H1 (cell line): ENCODE measurements at regions not wholly inside any gene's neighbourhood (a gene's known extent, or its start where the extent isn't known, plus 50 kb on each side); places are given as distances from the start of the nearest gene placed in this dataset.

Experiments used
- CTCF ChIA-PET: fragments of 300-600 bp; sonication (Branson Sonifier 250); formaldehyde crosslinking; loops from one replicate; lab custom pipeline; 2021; ENCODE audit not compliant: partially characterized antibody; lab: Charles Lee
- POLR2A ChIA-PET: fragments of 300-600 bp; sonication (Branson Sonifier 250); formaldehyde crosslinking; loops from one replicate; lab custom pipeline; 2021; ENCODE audit warnings: inconsistent platforms; ENCODE audit not compliant: partially characterized antibody; lab: Charles Lee
- DNase-seq, 2 experiments: peaks; one replicate each; pipeline versions ENCODE4 v3.0.0 to v3.0.0-alpha.2; 2010 to 2022; ENCODE audit warnings: low spot score in 2 of 2, low read depth in 1 of 2, mixed read lengths in 1 of 2
- FAIRE-seq: peaks from 2 replicates; lab custom pipeline; 2011; peaks lifted over from hg19 to GRCh38; lab: Jason Lieb, UNC
- H2AFZ ChIP-seq: 2 replicates; pipeline ENCODE4 v1.8.1; 2012; ENCODE audit warnings: low read length, inconsistent platforms
- H2AK5ac ChIP-seq: 2 replicates; pipeline ENCODE4 v1.6.1; 2013; ENCODE audit warnings: low read depth, low read length
- H2BK120ac ChIP-seq: replicated peaks from 2 replicates; pipeline ENCODE3; 2013; ENCODE audit warnings: low read depth, low read length, inconsistent platforms
- H2BK12ac ChIP-seq: 2 replicates; pipeline ENCODE4 v1.6.1; 2013; ENCODE audit warnings: low read depth, low read length
- H2BK15ac ChIP-seq: 2 replicates; pipeline ENCODE4 v1.6.1; 2013; ENCODE audit warnings: low read length
- H2BK20ac ChIP-seq: 2 replicates; pipeline ENCODE4 v1.6.1; 2013; ENCODE audit warnings: low read length
- H2BK5ac ChIP-seq: 2 replicates; pipeline ENCODE4 v1.6.1; 2013; ENCODE audit warnings: low read depth, low read length
- H3K14ac ChIP-seq: 2 replicates; pipeline ENCODE4 v1.6.1; 2013; ENCODE audit warnings: inconsistent platforms; ENCODE audit not compliant: insufficient read length
- H3K18ac ChIP-seq: 2 replicates; pipeline ENCODE4 v1.6.1; 2013; ENCODE audit warnings: low read length; ENCODE audit errors: extremely low read depth
- H3K23ac ChIP-seq: 2 replicates; pipeline ENCODE4 v1.6.1; 2013; ENCODE audit warnings: inconsistent platforms; ENCODE audit not compliant: insufficient read length
- H3K23me2 ChIP-seq: 2 replicates; pipeline ENCODE4 v1.6.1; 2013; ENCODE audit warnings: low read depth, low read length
- H3K27ac ChIP-seq: 2 replicates; pipeline ENCODE4 v1.6.1; 2011; ENCODE audit warnings: low read depth, low read length, inconsistent platforms
- H3K27me3 ChIP-seq, 4 experiments: replicated peaks in 1 of 4; 1 replicate in 1 of 4; 2 replicates in 3 of 4; pipeline versions ENCODE4 v1.6.1 to v1.8.1; 2011 to 2013; ENCODE audit warnings: low read length in 3 of 4, mild to moderate bottlenecking in 3 of 4, inconsistent platforms in 2 of 4, mixed read lengths in 2 of 4, moderate library complexity in 1 of 4; ENCODE audit not compliant: control insufficient read depth in 3 of 4, insufficient read depth in 3 of 4; ENCODE audit errors: extremely low read depth in 1 of 4
- H3K36me3 ChIP-seq, 4 experiments: 2 replicates each; pipeline versions ENCODE4 v1.6.1 to v1.8.1; 2011 to 2013; ENCODE audit warnings: mild to moderate bottlenecking in 4 of 4, low read length in 3 of 4, moderate library complexity in 2 of 4, control low read depth in 1 of 4, inconsistent platforms in 1 of 4; ENCODE audit not compliant: insufficient read depth in 4 of 4, control insufficient read depth in 2 of 4
- H3K4ac ChIP-seq: replicated peaks from 2 replicates; pipeline ENCODE3; 2013; ENCODE audit warnings: low read length, low read depth, mixed read lengths, inconsistent platforms; ENCODE audit not compliant: insufficient read length
- H3K4me1 ChIP-seq, 4 experiments: replicated peaks in 1 of 4; 1 replicate in 1 of 4; 2 replicates in 3 of 4; pipeline versions ENCODE4 v1.6.1 to v1.8.1; 2011 to 2013; ENCODE audit warnings: low read length in 3 of 4, inconsistent platforms in 2 of 4, mixed read lengths in 1 of 4; ENCODE audit not compliant: insufficient read depth in 4 of 4, control insufficient read depth in 3 of 4
- H3K4me2 ChIP-seq, 2 experiments: 2 replicates each; pipeline versions ENCODE4 v1.6.1 to v1.8.1; 2011 to 2013; ENCODE audit warnings: low read depth in 2 of 2, low read length in 2 of 2, control low read depth in 1 of 2, inconsistent platforms in 1 of 2, mild to moderate bottlenecking in 1 of 2; ENCODE audit not compliant: insufficient read depth in 1 of 2
- H3K4me3 ChIP-seq, 4 experiments: fragments of 200-600, 300-600 bp in 1 of 4; sonication (generic), shearing (Covaris generic), sonication (Bioruptor Twin) in 1 of 4; 2 replicates each; pipeline versions ENCODE4 v1.5.1 to v1.8.1; 2011 to 2016; ENCODE audit warnings: low read length in 4 of 4, low read depth in 3 of 4, control low read depth in 2 of 4, inconsistent platforms in 2 of 4, mild to moderate bottlenecking in 2 of 4, mixed read lengths in 1 of 4, moderate library complexity in 1 of 4; ENCODE audit not compliant: insufficient read depth in 2 of 4; ENCODE audit errors: extremely low read depth in 1 of 4
- H3K56ac ChIP-seq: replicated peaks from 2 replicates; pipeline ENCODE3; 2013; ENCODE audit warnings: low read depth, mild to moderate bottlenecking, mixed read lengths, low read length, inconsistent platforms; ENCODE audit not compliant: insufficient read length
- H3K79me1 ChIP-seq: 2 replicates; pipeline ENCODE4 v1.6.1; 2013; ENCODE audit warnings: low read depth, low read length, control low read depth
- H3K79me2 ChIP-seq, 2 experiments: 2 replicates each; pipeline versions ENCODE4 v1.6.1 to v1.8.1; 2012 to 2013; ENCODE audit warnings: low read length in 2 of 2, mild to moderate bottlenecking in 2 of 2, inconsistent platforms in 1 of 2; ENCODE audit not compliant: insufficient read depth in 2 of 2, control insufficient read depth in 1 of 2
- H3K9ac ChIP-seq, 4 experiments: replicated peaks in 1 of 4; 1 replicate in 1 of 4; 2 replicates in 3 of 4; pipeline versions ENCODE4 v1.6.1 to v1.8.1; 2011 to 2013; ENCODE audit warnings: low read depth in 3 of 4, low read length in 3 of 4, control low read depth in 2 of 4, mild to moderate bottlenecking in 2 of 4, moderate library complexity in 2 of 4, inconsistent platforms in 1 of 4; ENCODE audit errors: extremely low read depth in 1 of 4
- H3K9me3 ChIP-seq, 2 experiments: 2 replicates each; pipeline versions ENCODE4 v1.6.1 to v1.8.1; 2012 to 2013; ENCODE audit warnings: mild to moderate bottlenecking in 2 of 2, moderate library complexity in 2 of 2, control low read depth in 1 of 2, inconsistent platforms in 1 of 2, low read depth in 1 of 2, low read length in 1 of 2, mixed read lengths in 1 of 2; ENCODE audit not compliant: insufficient read depth in 2 of 2
- H4K20me1 ChIP-seq, 2 experiments: replicated peaks in 1 of 2; 2 replicates each; pipeline versions ENCODE3 to v1.8.1; 2011 to 2013; ENCODE audit warnings: inconsistent platforms in 2 of 2, low read length in 2 of 2, mild to moderate bottlenecking in 1 of 2; ENCODE audit not compliant: insufficient read depth in 2 of 2, control insufficient read depth in 1 of 2
- H4K5ac ChIP-seq: 2 replicates; pipeline ENCODE4 v1.6.1; 2013; ENCODE audit warnings: low read length, low read depth, mixed read lengths, inconsistent platforms; ENCODE audit not compliant: insufficient read length
- H4K8ac ChIP-seq: 2 replicates; pipeline ENCODE4 v1.8.0; 2013; ENCODE audit warnings: mild to moderate bottlenecking, moderate library complexity, low read length, inconsistent platforms; ENCODE audit not compliant: insufficient read depth; ENCODE audit errors: extremely low read depth
- H4K91ac ChIP-seq: replicated peaks from 2 replicates; pipeline ENCODE3; 2013; ENCODE audit warnings: low read length, mixed read lengths, inconsistent platforms; ENCODE audit not compliant: insufficient read length
- E2F6 ChIP-seq: IDR thresholded peaks from 2 replicates; pipeline ENCODE4 v1.6.1; 2012; ENCODE audit warnings: inconsistent platforms
- RFX5 ChIP-seq: IDR thresholded peaks from 2 replicates; pipeline ENCODE4 v1.6.1; 2011; ENCODE audit warnings: low read depth, low read length, improper control_type of control experiment, borderline replicate concordance
- TBP ChIP-seq: IDR thresholded peaks from 2 replicates; pipeline ENCODE4 v1.6.1; 2011; ENCODE audit warnings: low read depth, low read length, improper control_type of control experiment
- WGBS, 2 experiments: shearing (Covaris generic) in 1 of 2; methylation state at CpG; one replicate each; pipeline versions ENCODE4 v1.1.6 to v1.1.7; 2013 to 2015; ENCODE audit warnings: low lambda C conversion rate in 2 of 2, mixed read lengths in 2 of 2, inconsistent platforms in 1 of 2, low coverage in 1 of 2, missing lambda C conversion rate in 1 of 2; ENCODE audit not compliant: insufficient replicate concordance in 2 of 2, insufficient coverage in 1 of 2, insufficient read length in 1 of 2; ENCODE audit errors: extremely low coverage in 1 of 2, missing lambda C conversion rate in 1 of 2; 5-methylcytosine and 5-hydroxymethylcytosine counted together

- Histone ChIP-seq H2BK20ac (no peak overlapping the region), H2BK5ac (no peak overlapping the region), H4K5ac (no peak overlapping the region), H3K18ac (no peak overlapping the region), H3K36me3 (no peaks in the 10 kb centered on the region), H3K4me3 (no peak overlapping the region), H4K8ac (no peak overlapping the region), H3K23me2 (no peaks in the 10 kb centered on the region), H4K20me1 (no peaks in the 10 kb centered on the region), H2AFZ (no peak overlapping the region), H3K4ac (no peak overlapping the region), H3K4me2 (no peak overlapping the region), H3K79me1 (no peaks in the 10 kb centered on the region), H2BK15ac (no peak overlapping the region), H3K27ac (no peak overlapping the region), H3K27me3 (no peaks in the 10 kb centered on the region), H3K9me3 (peaks cover 5 to 6% of the 10 kb centered on the region in 2 experiments; a peak in 3 of 4 replicates), H3K56ac (no peak overlapping the region), H2AK5ac (no peak overlapping the region), H3K9ac (no peak overlapping the region), H3K4me1 (no peaks in the 10 kb centered on the region), H3K14ac (no peak overlapping the region), H3K79me2 (no peaks in the 10 kb centered on the region), H2BK12ac (no peak overlapping the region), H2BK120ac (no peak overlapping the region), H4K91ac (no peak overlapping the region), H3K23ac (no peak overlapping the region)
- WGBS, 2 experiments, result 81% methylated on average over 2 of the region's 2 CpGs; no CpG with 5 or more reads in 1 of the 2 experiments
- FAIRE-seq, result no peak
- TF ChIP-seq RFX5 (no peak), E2F6 (no peak), TBP (no peak)
- no peak for DNase-seq
- ChIA-PET CTCF (interaction anchor here (0.7 kb wide), 1 partner anchor 55 kb away, joined by 3 read pairs; no protein-coding TSS in a partner anchor), POLR2A (no interaction called here)
These were observed 108.6 kb downstream of the CD83 start for GRCh38 chr6:14226051-14226660.
